GM12878 (cell line): ENCODE measurements at regions not wholly inside any gene's neighbourhood (a gene's known extent, or its start where the extent isn't known, plus 50 kb on each side); places are given as distances from the start of the nearest gene placed in this dataset.

Source experiments
- ATAC-seq: fragments of 200-7000 bp; cut with Tn5 transposase; 3 replicates; pipeline ENCODE4 v1.9.1; 2020; ENCODE audit warnings: mild to moderate bottlenecking, moderate library complexity
- BruUV-seq: library from RNA; stranded (reverse); fragments of 400-500 nt; replicated peaks from 2 replicates; lab custom pipeline; 2021; lab: Mats Ljungman, UMichigan
- CTCF ChIA-PET: fragments of 300-600 bp; sonication (Branson Sonifier 250); formaldehyde crosslinking; extraction: SDS; loops from one replicate; lab custom pipeline; 2021; ENCODE audit warnings: inconsistent platforms; lab: Yijun Ruan, JAX
- POLR2A ChIA-PET: fragments of 350-600 bp; formaldehyde crosslinking; extraction: SDS; loops from one replicate; lab custom pipeline; 2021; ENCODE audit warnings: inconsistent platforms; lab: Charles Lee
- RAD21 ChIA-PET: fragments of 300-600 bp; sonication (Branson Sonifier 250); formaldehyde crosslinking; loops from one replicate; lab custom pipeline; 2023; ENCODE audit warnings: antibody characterized with exemption; ENCODE audit not compliant: unreplicated experiment; lab: Charles Lee
- SMC1A ChIA-PET: fragments of 300-600 bp; sonication (Branson Sonifier 250); formaldehyde crosslinking; loops from one replicate; lab custom pipeline; 2023; ENCODE audit not compliant: unreplicated experiment, uncharacterized antibody; lab: Charles Lee
- DNase-seq: peaks from one replicate; pipeline ENCODE4 v3.0.0-alpha.2; 2011; ENCODE audit warnings: low read depth, low spot score
- FAIRE-seq: peaks from 3 replicates; lab custom pipeline; 2011; peaks lifted over from hg19 to GRCh38; lab: Jason Lieb, UNC
- H2AFZ ChIP-seq: 2 replicates; pipeline ENCODE4 v1.6.0; 2011; ENCODE audit warnings: low read depth, low read length, control low read depth; ENCODE audit not compliant: control insufficient read depth
- H3K27ac ChIP-seq: 2 replicates; pipeline ENCODE4 v1.5.1; 2011; ENCODE audit warnings: control low read depth; ENCODE audit not compliant: control insufficient read depth, insufficient read depth
- H3K27me3 ChIP-seq, 2 experiments: replicated peaks in 1 of 2; 2 replicates each; pipeline versions ENCODE4 v1.6.0 to v1.6.1; 2011; ENCODE audit warnings: low read length in 1 of 2; ENCODE audit not compliant: control insufficient read depth in 2 of 2, insufficient read depth in 2 of 2
- H3K36me3 ChIP-seq, 2 experiments: 2 replicates each; pipeline ENCODE4 v1.5.1; 2011; ENCODE audit warnings: low read length in 1 of 2; ENCODE audit not compliant: control insufficient read depth in 2 of 2, insufficient read depth in 2 of 2
- H3K4me1 ChIP-seq: 2 replicates; pipeline ENCODE4 v1.6.1; 2011; ENCODE audit warnings: mild to moderate bottlenecking, low read length, moderate library complexity, mixed read lengths; ENCODE audit not compliant: control insufficient read depth, insufficient read depth
- H3K4me2 ChIP-seq: 2 replicates; pipeline ENCODE4 v1.6.0; 2011; ENCODE audit warnings: control low read depth; ENCODE audit not compliant: control insufficient read depth, insufficient read depth
- H3K4me3 ChIP-seq: fragments of 200-600 bp; sonication (generic); 2 replicates; pipeline ENCODE4 v1.5.1; 2016
- H3K79me2 ChIP-seq: 2 replicates; pipeline ENCODE4 v1.6.0; 2011; ENCODE audit warnings: low read length; ENCODE audit not compliant: control insufficient read depth, insufficient read depth
- H3K9ac ChIP-seq: 2 replicates; pipeline ENCODE4 v1.8.0; 2011; ENCODE audit warnings: low read length, control low read depth, mixed read lengths; ENCODE audit not compliant: control insufficient read depth, insufficient read depth
- H3K9me3 ChIP-seq: replicated peaks from 3 replicates; pipeline ENCODE4 v1.5.1; 2011; ENCODE audit warnings: mild to moderate bottlenecking, low read length; ENCODE audit not compliant: control insufficient read depth, insufficient read depth
- H4K20me1 ChIP-seq: 2 replicates; pipeline ENCODE4 v1.6.0; 2011; ENCODE audit not compliant: control insufficient read depth, insufficient read depth
- CHD1 ChIP-seq: IDR thresholded peaks from 2 replicates; pipeline ENCODE4 v1.6.1; 2012; ENCODE audit warnings: low read depth, low read length, improper control_type of control experiment
- FOXK2 ChIP-seq: fragments of 450-650 bp; IDR thresholded peaks from 2 replicates; pipeline ENCODE4 v1.6.1; 2017; ENCODE audit warnings: mild to moderate bottlenecking, moderate library complexity
- GATAD2B ChIP-seq: fragments of 450-650 bp; conservative IDR thresholded peaks from 2 replicates; pipeline ENCODE4 v1.6.1; 2017; ENCODE audit warnings: low read depth, mild to moderate bottlenecking, moderate library complexity
- RAD21 ChIP-seq: IDR thresholded peaks from 2 replicates; pipeline ENCODE4 v1.6.1; 2011; ENCODE audit warnings: mild to moderate bottlenecking, low read depth, low read length, moderate library complexity; ENCODE audit not compliant: insufficient read depth
- SMAD1 ChIP-seq: fragments of 450-650 bp; IDR thresholded peaks from 2 replicates; pipeline ENCODE4 v1.6.1; 2018; ENCODE audit warnings: mild to moderate bottlenecking, low read depth; ENCODE audit not compliant: partially characterized antibody
- ZNF207 ChIP-seq: fragments of 450-650 bp; IDR thresholded peaks from 2 replicates; pipeline ENCODE4 v1.6.1; 2014; ENCODE audit warnings: antibody characterized with exemption, mild to moderate bottlenecking, borderline replicate concordance
- WGBS: methylation state at CpG from one replicate; pipeline ENCODE4 v1.1.6; 2016; ENCODE audit warnings: low lambda C conversion rate; ENCODE audit not compliant: insufficient replicate concordance, insufficient coverage; ENCODE audit errors: missing lambda C conversion rate; 5-methylcytosine and 5-hydroxymethylcytosine counted together
- in situ Hi-C: fragments of 300-500 bp; cut with MboI; formaldehyde crosslinking; loops from 9 replicates; pipeline ENCODE4 v1.14.3; 2018; ENCODE audit warnings: mixed read lengths
- intact Hi-C: fragments of 100-400 bp; cut with micrococcal nuclease; formaldehyde crosslinking; loops from one replicate; pipeline ENCODE4 v1.14.2; 2022; ENCODE audit not compliant: unreplicated experiment
- TF ChIP-seq, protein P1 (sequence below): IDR thresholded peaks from 2 replicates; pipeline ENCODE4 v1.6.1; 2012; ENCODE audit warnings: low read depth, low read length, improper control_type of control experiment
- TF ChIP-seq, protein P2 (sequence below): IDR thresholded peaks from 2 replicates; pipeline ENCODE4 v1.6.1; 2012; ENCODE audit warnings: low read length, inconsistent platforms

DNA sequence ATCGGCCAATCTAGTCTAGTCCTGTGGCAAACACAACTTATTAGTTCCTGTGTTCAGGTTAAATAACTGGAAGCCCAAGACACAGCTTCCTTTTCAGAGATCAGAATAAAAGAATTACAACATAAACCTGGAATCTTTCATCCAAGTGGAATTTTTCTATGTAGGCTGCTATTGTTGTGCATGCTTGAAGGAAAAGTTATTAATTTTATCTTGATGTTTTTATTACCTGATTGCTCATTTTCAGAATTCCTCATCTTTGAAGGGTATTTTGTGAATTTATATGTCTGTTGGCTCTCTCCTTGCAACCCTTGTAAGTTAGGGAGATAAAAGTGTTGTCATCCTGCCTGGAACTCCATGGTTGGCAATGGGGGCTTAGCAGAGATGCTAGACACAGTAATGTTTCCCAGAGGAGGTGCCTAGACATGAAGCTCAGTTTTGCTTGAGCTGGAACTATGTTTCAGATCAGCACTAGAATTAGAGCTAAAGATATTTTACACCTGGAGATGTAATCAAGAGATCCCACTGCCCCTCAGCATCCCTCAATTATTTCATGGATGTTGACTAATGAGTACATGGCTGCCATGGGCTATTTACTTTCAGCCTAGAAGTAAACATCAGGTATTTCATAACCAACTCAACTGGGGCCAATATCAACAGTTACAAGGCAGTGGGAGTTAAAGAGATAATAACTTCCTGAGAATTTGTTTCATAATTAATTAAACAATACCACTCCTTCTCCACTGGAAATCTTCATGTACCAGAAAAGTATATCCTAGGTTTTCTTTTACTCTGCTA, 367.0 kb upstream of the MARCKS start (continued):
- TF ChIP-seq GATAD2B = no peak
- TF ChIP-seq FOXK2 = no peak
- no peak for TF ChIP-seq ZNF207
- TF ChIP-seq, protein P1, sequence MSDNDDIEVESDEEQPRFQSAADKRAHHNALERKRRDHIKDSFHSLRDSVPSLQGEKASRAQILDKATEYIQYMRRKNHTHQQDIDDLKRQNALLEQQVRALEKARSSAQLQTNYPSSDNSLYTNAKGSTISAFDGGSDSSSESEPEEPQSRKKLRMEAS = no peak

GRCh38 chr6:113491376-113491775, 365.8 kb upstream of the MARCKS start:
- ChIA-PET RAD21 (interaction anchor here (1.2 to 1.4 kb wide), 2 partner anchors 128 to 136 kb away, joined by 3 read pairs; no protein-coding TSS in a partner anchor), SMC1A (interaction anchor here (0.6 to 1.9 kb wide), 5 partner anchors 9 to 140 kb away, joined by 3 to 6 read pairs (median 3); no protein-coding TSS in a partner anchor), CTCF (interaction anchor here (1.1 kb wide), 1 partner anchor 23 kb away, joined by 3 read pairs; no protein-coding TSS in a partner anchor), POLR2A (no interaction called here)
- no peaks in the 10 kb centered on the region for H3K4me1 ChIP-seq
- H3K36me3 ChIP-seq = no peaks in the 10 kb centered on the region
- H3K79me2 ChIP-seq = no peaks in the 10 kb centered on the region
- no peak overlapping the region for H3K9ac ChIP-seq
- in situ Hi-C loops (no loop called here), intact Hi-C loops (no loop called here)
- no peak for ATAC-seq
- WGBS = 62% methylated on average over 3 of the region's 3 CpGs
- no peak overlapping the region for H3K4me2 ChIP-seq
- no peaks in the 10 kb centered on the region for H3K27me3 ChIP-seq
- H3K27ac ChIP-seq = no peak overlapping the region
- no peaks in the 10 kb centered on the region for H3K9me3 ChIP-seq
- TF ChIP-seq CHD1 (no peak), RAD21 (no peak), SMAD1 (no peak)
- TF ChIP-seq, protein P2, sequence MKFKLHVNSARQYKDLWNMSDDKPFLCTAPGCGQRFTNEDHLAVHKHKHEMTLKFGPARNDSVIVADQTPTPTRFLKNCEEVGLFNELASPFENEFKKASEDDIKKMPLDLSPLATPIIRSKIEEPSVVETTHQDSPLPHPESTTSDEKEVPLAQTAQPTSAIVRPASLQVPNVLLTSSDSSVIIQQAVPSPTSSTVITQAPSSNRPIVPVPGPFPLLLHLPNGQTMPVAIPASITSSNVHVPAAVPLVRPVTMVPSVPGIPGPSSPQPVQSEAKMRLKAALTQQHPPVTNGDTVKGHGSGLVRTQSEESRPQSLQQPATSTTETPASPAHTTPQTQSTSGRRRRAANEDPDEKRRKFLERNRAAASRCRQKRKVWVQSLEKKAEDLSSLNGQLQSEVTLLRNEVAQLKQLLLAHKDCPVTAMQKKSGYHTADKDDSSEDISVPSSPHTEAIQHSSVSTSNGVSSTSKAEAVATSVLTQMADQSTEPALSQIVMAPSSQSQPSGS = no peak
- H3K4me3 ChIP-seq = no peak overlapping the region
- no peaks in the 10 kb centered on the region for H4K20me1 ChIP-seq
- no peak for FAIRE-seq
- BruUV-seq = no TSS peak
- H2AFZ ChIP-seq = no peak overlapping the region
- DNase-seq = no peak
